Breast epithelium (tissue), 3 donors: ENCODE measurements at regions not wholly inside any gene's neighbourhood (a gene's known extent, or its start where the extent isn't known, plus 50 kb on each side); places are given as distances from the start of the nearest gene placed in this dataset.
"Not testable (repeated sequence)": the region's sequence is repeated elsewhere in the genome, so short reads cannot be mapped to it uniquely, and the experiment has no call there.

Source experiments
- POLR2A ChIP-seq: fragments of 450-650 bp; IDR thresholded peaks from one replicate; pipeline ENCODE4 v1.6.1; 2016; ENCODE audit warnings: antibody characterized with exemption, mild to moderate bottlenecking, moderate library complexity
- TF ChIP-seq, protein P1 (sequence below), 3 donors: fragments of 450-650 bp; IDR thresholded peaks; one replicate each; pipeline ENCODE4 v1.5.1; 2016 to 2017; ENCODE audit warnings: antibody characterized with exemption in 3 of 3, mild to moderate bottlenecking in 3 of 3, moderate library complexity in 3 of 3

DNA sequence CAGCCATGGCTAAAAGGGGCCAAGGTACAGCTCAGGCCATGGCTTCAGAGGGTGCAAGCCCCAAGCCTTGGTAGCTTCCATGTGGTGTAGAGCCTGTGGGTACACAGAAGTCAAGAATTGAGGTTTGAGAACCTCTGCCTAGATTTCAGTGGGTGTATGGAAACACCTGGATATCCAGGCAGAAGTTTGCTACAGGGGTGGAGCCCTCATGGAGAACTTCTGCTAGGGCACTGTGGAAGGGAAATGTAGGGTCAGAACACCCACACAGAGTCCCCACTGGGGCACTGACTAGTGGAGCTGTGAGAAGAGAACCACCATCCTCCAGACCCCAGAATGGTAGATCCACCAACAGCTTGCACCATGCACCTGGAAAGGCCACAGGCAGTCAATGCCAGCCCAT, 177.4 kb upstream of the HTR1E start:
- TF ChIP-seq, protein P1, sequence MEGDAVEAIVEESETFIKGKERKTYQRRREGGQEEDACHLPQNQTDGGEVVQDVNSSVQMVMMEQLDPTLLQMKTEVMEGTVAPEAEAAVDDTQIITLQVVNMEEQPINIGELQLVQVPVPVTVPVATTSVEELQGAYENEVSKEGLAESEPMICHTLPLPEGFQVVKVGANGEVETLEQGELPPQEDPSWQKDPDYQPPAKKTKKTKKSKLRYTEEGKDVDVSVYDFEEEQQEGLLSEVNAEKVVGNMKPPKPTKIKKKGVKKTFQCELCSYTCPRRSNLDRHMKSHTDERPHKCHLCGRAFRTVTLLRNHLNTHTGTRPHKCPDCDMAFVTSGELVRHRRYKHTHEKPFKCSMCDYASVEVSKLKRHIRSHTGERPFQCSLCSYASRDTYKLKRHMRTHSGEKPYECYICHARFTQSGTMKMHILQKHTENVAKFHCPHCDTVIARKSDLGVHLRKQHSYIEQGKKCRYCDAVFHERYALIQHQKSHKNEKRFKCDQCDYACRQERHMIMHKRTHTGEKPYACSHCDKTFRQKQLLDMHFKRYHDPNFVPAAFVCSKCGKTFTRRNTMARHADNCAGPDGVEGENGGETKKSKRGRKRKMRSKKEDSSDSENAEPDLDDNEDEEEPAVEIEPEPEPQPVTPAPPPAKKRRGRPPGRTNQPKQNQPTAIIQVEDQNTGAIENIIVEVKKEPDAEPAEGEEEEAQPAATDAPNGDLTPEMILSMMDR (IDR thresholded peaks at IDR 0.05): not testable (repeated sequence)
- TF ChIP-seq POLR2A: not testable (repeated sequence)
